ENCODE measurements at regions not wholly inside any gene's neighbourhood (a gene's known extent, or its start where the extent isn't known, plus 50 kb on each side); places are given as distances from the start of the nearest gene placed in this dataset.

GRCh38 chr5:162543437-162543836, 475.9 kb downstream of the GABRG2 start:
- CTCF ChIA-PET = no interaction called here

GRCh38 chr5:162544905-162545304, 477.3 kb downstream of the GABRG2 start:
- FAIRE-seq (no peak), ATAC-seq (no peak), DNase-seq (ENCODE audit: low read depth in 1 of 2, low spot score in 1 of 2) (no peak)
- ChIA-PET POLR2A (no interaction called here), CTCF (no interaction called here)
- Histone ChIP-seq H3K9me3 (no peaks in the 10 kb centered on the region), H3K4me1 (no peaks in the 10 kb centered on the region), H3K27ac (no peak overlapping the region), H3K4me3 (no peak overlapping the region), H3K4me2 (no peak overlapping the region)
- WGBS (ENCODE audit: missing lambda C conversion rate) = 1% methylated on average over 2 of the region's 2 CpGs
- TF ChIP-seq REST (IDR thresholded peaks at IDR 0.05) (no peak), MAZ (IDR thresholded peaks at IDR 0.05; ENCODE audit: borderline replicate concordance, low read depth, low read length) (no peak), HMGXB4 (CRISPR knock-in tag; IDR thresholded peaks at IDR 0.05; ENCODE audit: borderline replicate concordance) (no peak), CHD4 (IDR thresholded peaks at IDR 0.05; ENCODE audit: borderline replicate concordance) (no peak), MAFK (IDR thresholded peaks at IDR 0.05; ENCODE audit: partially characterized antibody) (no peak), RCOR1 (IDR thresholded peaks at IDR 0.05; ENCODE audit: low read depth, low read length) (no peak), RFX5 (IDR thresholded peaks at IDR 0.05) (no peak), HEYL (CRISPR knock-in tag; IDR thresholded peaks at IDR 0.05) (no peak), EHMT2 (IDR thresholded peaks at IDR 0.05; ENCODE audit: low read depth) (no peak), POLR2A (IDR thresholded peaks at IDR 0.05; ENCODE audit: low read length) (no peak), BHLHE40 (IDR thresholded peaks at IDR 0.05; ENCODE audit: low read depth, low read length) (no peak), HES2 (IDR thresholded peaks at IDR 0.05) (no peak), HOXB13 (CRISPR knock-in tag; IDR thresholded peaks at IDR 0.05; ENCODE audit: low read depth) (no peak), PBX3 (IDR thresholded peaks at IDR 0.05) (no peak), CHD2 (IDR thresholded peaks at IDR 0.05; ENCODE audit: low read length, partially characterized antibody) (no peak), TFCP2L1 (CRISPR knock-in tag; IDR thresholded peaks at IDR 0.05) (no peak)

More at GRCh38 chr5:162543437-162543836, 475.9 kb downstream of the GABRG2 start:
- DNase-seq (ENCODE audit: low read depth in 1 of 2, low spot score in 1 of 2) (no peak), FAIRE-seq (no peak), ATAC-seq (no peak)
- Histone ChIP-seq H3K4me1 (no peaks in the 10 kb centered on the region), H3K4me3 (no peak overlapping the region), H3K27ac (no peak overlapping the region), H3K9me3 (no peaks in the 10 kb centered on the region), H3K4me2 (no peak overlapping the region)
- TF ChIP-seq ZSCAN20 (CRISPR knock-in tag; IDR thresholded peaks at IDR 0.05) (no peak), HOXB5 (CRISPR knock-in tag; IDR thresholded peaks at IDR 0.05) (no peak), KDM1A (IDR thresholded peaks at IDR 0.05; ENCODE audit: low read depth) (no peak), SMC3 (IDR thresholded peaks at IDR 0.05) (no peak), NR3C1 (IDR thresholded peaks at IDR 0.05) (no peak), RCOR1 (IDR thresholded peaks at IDR 0.05; ENCODE audit: low read depth, low read length) (no peak), PBX3 (IDR thresholded peaks at IDR 0.05) (no peak), NPAS2 (CRISPR knock-in tag; IDR thresholded peaks at IDR 0.05; ENCODE audit: borderline replicate concordance) (no peak), MAX (IDR thresholded peaks at IDR 0.05) (no peak), PHF8 (IDR thresholded peaks at IDR 0.05; ENCODE audit: borderline replicate concordance, low read depth) (no peak), HEYL (CRISPR knock-in tag; IDR thresholded peaks at IDR 0.05) (no peak), RAD21 (conservative IDR thresholded peaks at IDR 0.05 in 1 of 2, IDR thresholded peaks at IDR 0.05 in 1 of 2) (no peak), RNF2 (IDR thresholded peaks at IDR 0.05; ENCODE audit: borderline replicate concordance, low read depth) (no peak), CBX8 (IDR thresholded peaks at IDR 0.05) (no peak), TFCP2L1 (CRISPR knock-in tag; IDR thresholded peaks at IDR 0.05) (no peak), CEBPB (IDR thresholded peaks at IDR 0.05) (no peak)
- POLR2A ChIA-PET = no interaction called here
- 3% methylated on average over 2 of the region's 2 CpGs for WGBS (ENCODE audit: missing lambda C conversion rate)
